Right ventricle myocardium inferior (tissue), 1 donor: ENCODE measurements at regions not wholly inside any gene's neighbourhood (a gene's known extent, or its start where the extent isn't known, plus 50 kb on each side); places are given as distances from the start of the nearest gene placed in this dataset.

Experiments used
- ATAC-seq: fragments of 200-7000 bp; cut with Tn5 transposase; one replicate; pipeline ENCODE4 v1.9.1; 2020; ENCODE audit warnings: mild to moderate bottlenecking, moderate library complexity
- DNase-seq: peaks from one replicate; pipeline ENCODE4 v3.0.0; 2021; ENCODE audit errors: missing footprints
- intact Hi-C: fragments of 100-400 bp; cut with DNase I; formaldehyde crosslinking; loops from one replicate; pipeline ENCODE4 v1.11.0; 2022
- donor health status: DM: no; HTN: yes; CAD: no; lungs with severe emphysema.

GRCh38 chr9:108634672-108635462 lies 220.9 kb downstream of the ACTL7B start:
- ATAC-seq (no peak), DNase-seq (no peak)
- intact Hi-C loops, result no loop called here

GRCh38 chr9:108634204-108634603 lies 221.6 kb downstream of the ACTL7B start:
- intact Hi-C loops, result no loop called here
- DNase-seq, result no peak
- no peak for ATAC-seq

GRCh38 chr9:108631496-108632285 lies 224.1 kb downstream of the ACTL7B start:
- DNase-seq, result no peak
- intact Hi-C loops, result no loop called here
- no peak for ATAC-seq

- intact Hi-C loops, result no loop called here
- DNase-seq (no peak), ATAC-seq (no peak)
These were observed 227.5 kb downstream of the ACTL7B start for GRCh38 chr9:108628316-108628715.

- no peak for DNase-seq
- intact Hi-C loops, result no loop called here
- no peak for ATAC-seq
These were observed 229.0 kb downstream of the ACTL7B start for GRCh38 chr9:108626743-108627142.

GRCh38 chr9:108621991-108622855 lies 233.6 kb downstream of the ACTL7B start:
- ATAC-seq (no peak), DNase-seq (no peak)
- intact Hi-C loops, result no loop called here

- ATAC-seq (no peak), DNase-seq (no peak)
- intact Hi-C loops, result no loop called here
These were observed 235.0 kb downstream of the ACTL7B start for GRCh38 chr9:108620767-108621166.

- no peak for DNase-seq
- ATAC-seq, result no peak
- intact Hi-C loops, result no loop called here
These were observed 236.8 kb downstream of the ACTL7B start for GRCh38 chr9:108618906-108619550.

GRCh38 chr9:108617676-108618075 lies 238.1 kb downstream of the ACTL7B start:
- DNase-seq, result no peak
- no peak for ATAC-seq
- intact Hi-C loops, result no loop called here

- intact Hi-C loops, result no loop called here
- no peak for DNase-seq
- ATAC-seq, result no peak
These were observed 240.6 kb downstream of the ACTL7B start for GRCh38 chr9:108615152-108615551.

- ATAC-seq, result no peak
- intact Hi-C loops, result no loop called here
- no peak for DNase-seq
These were observed 243.3 kb downstream of the ACTL7B start for GRCh38 chr9:108612513-108612912.

- DNase-seq, result no peak
- ATAC-seq, result no peak
- intact Hi-C loops, result no loop called here
These were observed 245.9 kb downstream of the ACTL7B start for GRCh38 chr9:108609897-108610253.

- ATAC-seq (no peak), DNase-seq (no peak)
- intact Hi-C loops, result no loop called here
These were observed 246.4 kb downstream of the ACTL7B start for GRCh38 chr9:108609227-108609896.

GRCh38 chr9:108607607-108608006 lies 248.2 kb downstream of the ACTL7B start:
- intact Hi-C loops, result no loop called here
- DNase-seq (no peak), ATAC-seq (no peak)

GRCh38 chr9:108606401-108606800 lies 249.4 kb downstream of the ACTL7B start:
- ATAC-seq (no peak), DNase-seq (no peak)
- intact Hi-C loops, result no loop called here

- DNase-seq, result peak; percentile 73
- peak; percentile 56 for ATAC-seq
- intact Hi-C loops, result no loop called here
These were observed 252.6 kb downstream of the ACTL7B start for GRCh38 chr9:108603141-108603540.

- no peak for DNase-seq
- no peak for ATAC-seq
- intact Hi-C loops, result no loop called here
These were observed 254.9 kb downstream of the ACTL7B start for GRCh38 chr9:108600896-108601295.

GRCh38 chr9:108599571-108599970 lies 256.2 kb downstream of the ACTL7B start:
- DNase-seq, result no peak
- intact Hi-C loops, result no loop called here
- ATAC-seq, result no peak
